Gastroesophageal sphincter (tissue), 4 donors: ENCODE measurements at regions not wholly inside any gene's neighbourhood (a gene's known extent, or its start where the extent isn't known, plus 50 kb on each side); places are given as distances from the start of the nearest gene placed in this dataset.

Source experiments
- ATAC-seq: fragments of 150-250 bp; one replicate; pipeline ENCODE4 v1.9.1; 2016; ENCODE audit warnings: mild to moderate bottlenecking, moderate library complexity
- H3K27ac ChIP-seq, 4 donors: fragments of 200-600 bp; sonication (generic) in 3 of 4; 1 replicate in 3 of 4; 2 replicates in 1 of 4; pipeline ENCODE4 v1.5.1; 2016 to 2019
- H3K27me3 ChIP-seq: fragments of 200-600 bp; sonication (generic); one replicate; pipeline ENCODE4 v1.5.1; 2019
- H3K36me3 ChIP-seq, 2 donors: fragments of 200-600 bp; sonication (generic); one replicate each; pipeline ENCODE4 v1.5.1; 2019; ENCODE audit warnings: control low read depth in 1 of 2
- H3K4me1 ChIP-seq, 3 donors: fragments of 200-600 bp; sonication (generic); 1 replicate in 2 of 3; 2 replicates in 1 of 3; pipeline ENCODE4 v1.5.1; 2016 to 2019; ENCODE audit warnings: control low read depth in 2 of 3
- H3K4me3 ChIP-seq, 2 donors: fragments of 200-600 bp; sonication (generic); one replicate each; pipeline ENCODE4 v1.5.1; 2019; ENCODE audit warnings: mild to moderate bottlenecking in 1 of 2, moderate library complexity in 1 of 2
- H3K9me3 ChIP-seq, 3 donors: fragments of 200-600 bp; sonication (generic); one replicate each; pipeline ENCODE4 v1.5.1; 2017 to 2019; ENCODE audit warnings: control low read depth in 2 of 3
- EP300 ChIP-seq: sonication (generic); formaldehyde crosslinking; IDR thresholded peaks from one replicate; pipeline ENCODE4 v1.6.1; 2017; ENCODE audit warnings: antibody characterized with exemption, mild to moderate bottlenecking
- POLR2A ChIP-seq, 2 donors: fragments of 450-650 bp; IDR thresholded peaks; one replicate each; pipeline ENCODE4 v1.6.1; 2017; ENCODE audit warnings: antibody characterized with exemption in 2 of 2, mild to moderate bottlenecking in 2 of 2, moderate library complexity in 1 of 2
- POLR2AphosphoS5 ChIP-seq: sonication (generic); formaldehyde crosslinking; IDR thresholded peaks from one replicate; pipeline ENCODE4 v1.6.1; 2017; ENCODE audit warnings: antibody characterized with exemption
- WGBS, 2 donors: methylation state at CpG; one replicate each; pipeline ENCODE4 v1.1.5; 2018; ENCODE audit warnings: low coverage in 1 of 2; 5-methylcytosine and 5-hydroxymethylcytosine counted together
- TF ChIP-seq, protein P1 (sequence below), 4 experiments: fragments of 200-600 bp in 2 of 4; fragments of 450-650 bp in 2 of 4; sonication (generic) in 1 of 4; IDR thresholded peaks; one replicate each; pipeline ENCODE4 v1.5.1; 2017 to 2019; ENCODE audit warnings: antibody characterized with exemption in 4 of 4, mild to moderate bottlenecking in 2 of 4, moderate library complexity in 2 of 4

DNA sequence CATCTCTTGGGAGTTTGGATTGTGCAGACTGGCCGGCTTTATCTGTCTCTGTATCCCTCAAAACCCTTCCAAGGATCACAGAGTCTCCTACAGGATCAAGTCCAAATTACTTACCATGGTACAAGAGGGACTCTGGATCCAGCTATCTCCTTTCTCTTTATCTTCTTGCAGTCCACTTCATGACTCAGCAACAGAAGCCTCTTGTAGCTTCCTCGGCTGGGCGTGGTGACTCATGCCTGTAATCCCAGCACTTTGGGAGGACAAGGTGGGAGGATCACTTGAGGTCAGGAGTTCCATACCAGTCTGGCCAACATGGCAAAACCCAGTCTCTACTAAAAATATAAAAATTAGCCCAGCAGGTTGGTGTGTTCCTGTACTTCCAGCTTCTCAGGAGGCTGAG lies 189.7 kb downstream of the BCAT1 start:
- H3K9me3 ChIP-seq = no peaks in the 10 kb centered on the region
- H3K4me1 ChIP-seq = peaks cover 0 to 11% (median 0%) of the 10 kb centered on the region in 3 donors
- no peak overlapping the region for H3K4me3 ChIP-seq
- H3K27ac ChIP-seq = no peak overlapping the region
- WGBS, 2 donors = 83 to 96% methylated on average over 2 to 3 of the region's 3 CpGs
- no peak for TF ChIP-seq POLR2AphosphoS5
- no peak for TF ChIP-seq EP300
- no peak for TF ChIP-seq POLR2A (IDR thresholded peaks at IDR 0.05)
- TF ChIP-seq, protein P1, sequence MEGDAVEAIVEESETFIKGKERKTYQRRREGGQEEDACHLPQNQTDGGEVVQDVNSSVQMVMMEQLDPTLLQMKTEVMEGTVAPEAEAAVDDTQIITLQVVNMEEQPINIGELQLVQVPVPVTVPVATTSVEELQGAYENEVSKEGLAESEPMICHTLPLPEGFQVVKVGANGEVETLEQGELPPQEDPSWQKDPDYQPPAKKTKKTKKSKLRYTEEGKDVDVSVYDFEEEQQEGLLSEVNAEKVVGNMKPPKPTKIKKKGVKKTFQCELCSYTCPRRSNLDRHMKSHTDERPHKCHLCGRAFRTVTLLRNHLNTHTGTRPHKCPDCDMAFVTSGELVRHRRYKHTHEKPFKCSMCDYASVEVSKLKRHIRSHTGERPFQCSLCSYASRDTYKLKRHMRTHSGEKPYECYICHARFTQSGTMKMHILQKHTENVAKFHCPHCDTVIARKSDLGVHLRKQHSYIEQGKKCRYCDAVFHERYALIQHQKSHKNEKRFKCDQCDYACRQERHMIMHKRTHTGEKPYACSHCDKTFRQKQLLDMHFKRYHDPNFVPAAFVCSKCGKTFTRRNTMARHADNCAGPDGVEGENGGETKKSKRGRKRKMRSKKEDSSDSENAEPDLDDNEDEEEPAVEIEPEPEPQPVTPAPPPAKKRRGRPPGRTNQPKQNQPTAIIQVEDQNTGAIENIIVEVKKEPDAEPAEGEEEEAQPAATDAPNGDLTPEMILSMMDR (IDR thresholded peaks at IDR 0.05) = no peak
- ATAC-seq = no peak
- H3K36me3 ChIP-seq = no peaks in the 10 kb centered on the region
- no peaks in the 10 kb centered on the region for H3K27me3 ChIP-seq

DNA sequence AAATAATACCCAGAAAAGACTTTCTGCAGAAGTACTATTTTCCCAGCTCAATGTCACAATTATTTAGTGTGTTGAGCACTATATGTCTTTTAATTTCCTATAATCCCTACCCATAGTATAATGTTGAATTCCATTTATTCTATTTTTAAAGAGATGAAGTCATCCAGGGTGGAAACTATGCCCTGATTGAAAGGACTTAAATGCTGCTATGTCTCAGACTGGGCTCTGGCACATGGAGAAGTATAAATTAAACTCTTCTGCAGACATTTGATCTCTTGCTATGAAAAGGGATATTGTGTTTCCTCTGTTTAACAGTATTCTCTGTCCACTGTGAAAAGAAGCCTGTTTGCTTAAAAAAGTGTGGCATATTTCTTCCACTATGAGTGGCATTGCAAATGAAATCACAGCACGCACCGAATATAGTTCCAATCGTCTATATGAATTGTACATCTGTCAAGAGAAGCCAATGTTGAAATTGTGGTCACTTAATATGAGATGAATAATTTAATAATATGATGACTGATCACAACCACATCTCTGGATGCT lies 192.3 kb downstream of the BCAT1 start:
- H3K27me3 ChIP-seq = no peaks in the 10 kb centered on the region
- H3K9me3 ChIP-seq = no peaks in the 10 kb centered on the region
- no peaks in the 10 kb centered on the region for H3K36me3 ChIP-seq
- peaks cover 0 to 11% (median 0%) of the 10 kb centered on the region in 3 donors for H3K4me1 ChIP-seq
- no peak for ATAC-seq
- H3K4me3 ChIP-seq = no peak overlapping the region
- no peak overlapping the region for H3K27ac ChIP-seq
- 61 to 85% methylated on average over 3 of the region's 3 CpGs for WGBS, 2 donors
- TF ChIP-seq POLR2AphosphoS5 (no peak), POLR2A (IDR thresholded peaks at IDR 0.05) (no peak), EP300 (no peak)
- TF ChIP-seq, protein P1 (IDR thresholded peaks at IDR 0.05) = no peak

DNA sequence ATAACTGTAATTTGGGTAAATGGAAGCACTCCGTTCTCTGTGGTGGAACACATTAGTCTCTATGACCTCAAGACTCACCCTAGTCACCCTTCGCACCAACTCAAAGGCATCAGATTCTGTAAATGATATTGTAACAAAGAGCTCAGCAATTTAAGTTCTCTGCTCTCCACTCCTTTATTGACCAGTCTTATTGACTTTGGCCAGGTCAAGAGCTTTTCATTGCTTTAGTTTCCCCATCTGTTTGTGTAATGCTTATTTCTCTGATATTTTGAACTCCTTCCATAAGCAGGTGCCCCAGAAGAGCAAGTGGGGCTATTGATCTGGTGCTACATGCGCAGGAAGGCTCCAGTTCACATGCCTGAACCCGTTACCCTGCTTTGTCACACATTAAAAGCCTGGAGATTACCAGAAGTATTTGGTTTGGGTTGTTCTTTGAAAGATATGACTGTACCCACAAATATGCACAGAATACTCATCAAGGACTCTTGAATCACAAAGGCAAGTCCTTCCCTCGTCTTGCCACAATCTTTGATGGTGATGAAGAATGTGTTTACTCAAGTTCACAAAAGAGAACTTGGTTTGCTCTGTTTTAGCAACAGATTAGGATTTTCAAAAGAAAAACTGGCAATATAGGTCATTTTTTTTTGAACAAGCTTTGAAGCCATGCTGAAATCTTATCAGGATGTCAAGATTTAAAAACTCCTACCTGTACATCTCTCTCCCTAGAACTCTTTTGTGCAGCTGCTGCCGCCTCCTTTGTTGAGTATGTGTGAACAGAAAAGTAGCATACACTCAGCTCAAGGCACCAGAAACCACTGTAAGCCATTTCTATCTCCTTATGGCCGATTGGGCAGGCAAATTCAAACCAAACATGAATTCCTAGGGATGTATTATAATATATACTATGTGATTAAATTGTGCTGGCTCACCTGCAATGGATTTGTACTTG lies 193.9 kb downstream of the BCAT1 start:
- H3K4me1 ChIP-seq = peaks cover 0 to 4% (median 0%) of the 10 kb centered on the region in 3 donors
- no peak overlapping the region for H3K4me3 ChIP-seq
- TF ChIP-seq POLR2A (IDR thresholded peaks at IDR 0.05) = no peak
- TF ChIP-seq EP300 = no peak
- TF ChIP-seq, protein P1 (IDR thresholded peaks at IDR 0.05) = no peak
- TF ChIP-seq POLR2AphosphoS5 = no peak
- H3K9me3 ChIP-seq = no peaks in the 10 kb centered on the region
- 73 to 78% methylated on average over 6 of the region's 7 CpGs for WGBS, 2 donors
- ATAC-seq = no peak
- H3K36me3 ChIP-seq = no peaks in the 10 kb centered on the region
- no peaks in the 10 kb centered on the region for H3K27me3 ChIP-seq
- no peak overlapping the region for H3K27ac ChIP-seq

DNA sequence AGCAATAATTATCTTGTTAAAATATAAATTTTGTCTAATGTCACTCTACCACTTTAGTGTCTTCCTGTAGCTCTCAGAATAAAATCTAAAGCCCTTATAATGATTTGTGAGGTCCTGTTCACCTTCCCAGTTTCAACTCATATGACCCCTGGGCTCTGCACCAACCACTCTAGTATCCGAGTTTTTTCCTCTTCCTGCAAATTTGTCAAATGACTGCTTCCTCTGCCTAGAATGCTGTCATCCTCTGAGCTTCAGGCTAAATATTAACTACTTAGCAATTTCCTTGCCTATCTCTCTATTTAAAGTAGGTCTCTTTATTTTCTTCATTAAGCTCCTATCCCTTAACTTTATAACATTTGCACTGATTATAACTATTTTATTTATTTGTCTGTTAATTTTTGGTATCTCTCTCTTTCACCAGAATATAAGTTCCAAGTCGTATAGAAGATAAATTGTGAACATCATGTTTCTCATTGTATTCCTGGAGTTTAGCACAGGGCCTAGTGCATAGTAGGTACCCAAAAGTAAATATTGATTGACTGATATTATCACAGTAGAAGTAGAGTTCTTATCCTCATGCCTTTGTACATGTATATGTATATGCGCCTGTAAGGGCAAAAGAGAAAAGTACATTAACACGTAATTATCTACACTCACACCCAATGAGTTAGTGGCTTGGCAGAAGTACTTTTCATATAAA lies 196.0 kb downstream of the BCAT1 start:
- H3K4me1 ChIP-seq = no peaks in the 10 kb centered on the region
- no peaks in the 10 kb centered on the region for H3K36me3 ChIP-seq
- TF ChIP-seq EP300 = no peak
- TF ChIP-seq, protein P1 (IDR thresholded peaks at IDR 0.05) = no peak
- no peak for TF ChIP-seq POLR2AphosphoS5
- no peak for TF ChIP-seq POLR2A (IDR thresholded peaks at IDR 0.05)
- no peaks in the 10 kb centered on the region for H3K27me3 ChIP-seq
- 78 to 80% methylated on average over 4 of the region's 4 CpGs for WGBS, 2 donors
- no peak overlapping the region for H3K27ac ChIP-seq
- H3K9me3 ChIP-seq = no peaks in the 10 kb centered on the region
- no peak overlapping the region for H3K4me3 ChIP-seq
- ATAC-seq = no peak
